ENCODE measurements at regions not wholly inside any gene's neighbourhood (a gene's known extent, or its start where the extent isn't known, plus 50 kb on each side); places are given as distances from the start of the nearest gene placed in this dataset.

DNA sequence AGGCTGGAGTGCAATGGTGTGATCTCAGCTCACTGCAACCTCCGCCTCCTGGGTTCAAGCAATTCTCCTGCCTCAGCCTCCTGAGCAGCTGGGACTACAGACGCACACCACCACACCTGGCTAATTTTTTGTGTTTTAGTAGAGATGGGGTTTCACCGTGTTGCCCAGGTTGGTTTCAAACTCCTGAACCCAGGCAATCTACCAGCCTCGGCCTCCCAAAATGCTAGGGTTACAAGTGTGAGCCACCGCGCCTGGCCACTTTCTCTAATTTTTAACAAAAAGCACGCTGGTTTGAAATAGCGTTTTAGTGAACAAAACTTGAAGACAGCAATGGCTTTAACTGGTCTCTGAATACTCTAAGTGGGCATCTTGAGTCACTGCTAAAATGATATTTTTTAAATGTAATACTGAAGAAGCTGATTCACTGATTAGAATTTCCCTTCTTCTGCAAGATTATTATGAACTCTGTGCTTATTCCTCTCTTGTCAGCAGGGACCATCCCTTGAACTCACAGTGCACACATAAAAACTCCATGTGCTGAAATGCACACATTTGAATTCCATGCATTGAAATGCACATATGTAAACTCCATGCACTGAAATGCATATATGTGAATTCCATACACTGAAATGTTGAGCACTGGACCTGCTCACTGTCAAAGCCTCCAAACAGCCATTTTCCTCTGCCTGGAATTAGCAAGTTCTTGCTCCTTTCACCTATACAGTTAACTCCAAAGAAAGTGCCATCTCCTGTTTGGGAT lies 1411.5 kb upstream of the ACVR2A start:
- TF ChIP-seq, protein P1, sequence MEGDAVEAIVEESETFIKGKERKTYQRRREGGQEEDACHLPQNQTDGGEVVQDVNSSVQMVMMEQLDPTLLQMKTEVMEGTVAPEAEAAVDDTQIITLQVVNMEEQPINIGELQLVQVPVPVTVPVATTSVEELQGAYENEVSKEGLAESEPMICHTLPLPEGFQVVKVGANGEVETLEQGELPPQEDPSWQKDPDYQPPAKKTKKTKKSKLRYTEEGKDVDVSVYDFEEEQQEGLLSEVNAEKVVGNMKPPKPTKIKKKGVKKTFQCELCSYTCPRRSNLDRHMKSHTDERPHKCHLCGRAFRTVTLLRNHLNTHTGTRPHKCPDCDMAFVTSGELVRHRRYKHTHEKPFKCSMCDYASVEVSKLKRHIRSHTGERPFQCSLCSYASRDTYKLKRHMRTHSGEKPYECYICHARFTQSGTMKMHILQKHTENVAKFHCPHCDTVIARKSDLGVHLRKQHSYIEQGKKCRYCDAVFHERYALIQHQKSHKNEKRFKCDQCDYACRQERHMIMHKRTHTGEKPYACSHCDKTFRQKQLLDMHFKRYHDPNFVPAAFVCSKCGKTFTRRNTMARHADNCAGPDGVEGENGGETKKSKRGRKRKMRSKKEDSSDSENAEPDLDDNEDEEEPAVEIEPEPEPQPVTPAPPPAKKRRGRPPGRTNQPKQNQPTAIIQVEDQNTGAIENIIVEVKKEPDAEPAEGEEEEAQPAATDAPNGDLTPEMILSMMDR (IDR thresholded peaks at IDR 0.05), result no peak
- TF ChIP-seq POLR2AphosphoS5 (IDR thresholded peaks at IDR 0.05) (no peak), POLR2A (IDR thresholded peaks at IDR 0.05) (no peak)
